HEK293 (cell line): ENCODE measurements at regions not wholly inside any gene's neighbourhood (a gene's known extent, or its start where the extent isn't known, plus 50 kb on each side); places are given as distances from the start of the nearest gene placed in this dataset.
"Not testable (repeated sequence)": the region's sequence is repeated elsewhere in the genome, so short reads cannot be mapped to it uniquely, and the experiment has no call there.

Experiments
- CTCF ChIA-PET: fragments of 350-600 bp; formaldehyde crosslinking; extraction: SDS; loops from one replicate; lab custom pipeline; 2021; ENCODE audit warnings: antibody characterized with exemption; lab: Yijun Ruan, JAX
- POLR2A ChIA-PET: fragments of 300-600 bp; formaldehyde crosslinking; extraction: SDS; loops from one replicate; lab custom pipeline; 2020; ENCODE audit warnings: antibody characterized with exemption, inconsistent platforms; lab: Yijun Ruan, JAX
- H3K27ac ChIP-seq: fragments of 200-500 bp; sonication (Bioruptor generic); 2 replicates; pipeline ENCODE4 v1.5.1; 2014; ENCODE audit warnings: low read depth, low read length, control low read depth, inconsistent platforms; ENCODE audit errors: extremely low read depth
- H3K36me3 ChIP-seq, 2 experiments: fragments of 200-500 bp in 1 of 2; sonication (Bioruptor generic) in 1 of 2; 1 replicate in 1 of 2; 2 replicates in 1 of 2; pipeline ENCODE4 v1.5.1; 2014 to 2017; ENCODE audit warnings: inconsistent platforms in 2 of 2, low read length in 2 of 2; ENCODE audit not compliant: control insufficient read depth in 2 of 2, insufficient read depth in 1 of 2
- H3K4me1 ChIP-seq: fragments of 200-500 bp; sonication (Bioruptor generic); 2 replicates; pipeline ENCODE4 v1.5.1; 2014; ENCODE audit warnings: mild to moderate bottlenecking, low read length, inconsistent platforms; ENCODE audit not compliant: control insufficient read depth, insufficient read depth
- H3K4me3 ChIP-seq: 2 replicates; pipeline ENCODE4 v1.5.1; 2011; ENCODE audit warnings: low read depth, mild to moderate bottlenecking, control low read depth, low read length, moderate library complexity
- H3K9me3 ChIP-seq: fragments of 200-500 bp; sonication (Bioruptor generic); 2 replicates; pipeline ENCODE4 v1.5.1; 2014; ENCODE audit warnings: low read depth, low read length, inconsistent platforms; ENCODE audit not compliant: control insufficient read depth, insufficient read depth
- FEZF1 ChIP-seq: fragments of 450-650 bp; formaldehyde crosslinking; IDR thresholded peaks from 2 replicates; pipeline ENCODE4 v1.5.1; 2016; ENCODE audit warnings: missing biosample characterization, missing genetic modification characterization
- GLIS1 ChIP-seq: fragments of 450-650 bp; formaldehyde crosslinking; IDR thresholded peaks from 2 replicates; pipeline ENCODE4 v1.5.1; 2016; ENCODE audit warnings: missing biosample characterization, missing genetic modification characterization
- MYNN ChIP-seq: fragments of 450-650 bp; formaldehyde crosslinking; IDR thresholded peaks from 2 replicates; pipeline ENCODE4 v1.5.1; 2016; ENCODE audit warnings: missing biosample characterization, missing genetic modification characterization, borderline replicate concordance
- SCRT2 ChIP-seq: fragments of 450-650 bp; formaldehyde crosslinking; IDR thresholded peaks from 2 replicates; pipeline ENCODE4 v1.5.1; 2016; ENCODE audit warnings: missing biosample characterization, missing genetic modification characterization
- SP3 ChIP-seq: fragments of 450-650 bp; formaldehyde crosslinking; IDR thresholded peaks from 2 replicates; pipeline ENCODE4 v1.5.1; 2016; ENCODE audit warnings: missing biosample characterization, missing genetic modification characterization
- ZBTB10 ChIP-seq: fragments of 450-650 bp; formaldehyde crosslinking; IDR thresholded peaks from 2 replicates; pipeline ENCODE4 v1.5.1; 2016; ENCODE audit warnings: missing biosample characterization, missing genetic modification characterization
- ZBTB48 ChIP-seq: fragments of 450-650 bp; formaldehyde crosslinking; IDR thresholded peaks from 2 replicates; pipeline ENCODE4 v1.5.1; 2016; ENCODE audit warnings: missing biosample characterization, missing genetic modification characterization
- ZBTB8A ChIP-seq: fragments of 450-650 bp; formaldehyde crosslinking; IDR thresholded peaks from 2 replicates; pipeline ENCODE4 v1.5.1; 2016; ENCODE audit warnings: missing biosample characterization, missing genetic modification characterization
- ZFP3 ChIP-seq: fragments of 450-650 bp; formaldehyde crosslinking; IDR thresholded peaks from 2 replicates; pipeline ENCODE4 v1.5.1; 2016; ENCODE audit warnings: low read depth, missing biosample characterization, missing genetic modification characterization
- ZNF16 ChIP-seq: fragments of 450-650 bp; formaldehyde crosslinking; IDR thresholded peaks from 2 replicates; pipeline ENCODE4 v1.5.1; 2016; ENCODE audit warnings: low read depth, missing biosample characterization, missing genetic modification characterization
- ZNF18 ChIP-seq: fragments of 450-650 bp; formaldehyde crosslinking; IDR thresholded peaks from 2 replicates; pipeline ENCODE4 v1.5.1; 2016; ENCODE audit warnings: missing biosample characterization, missing genetic modification characterization
- ZNF239 ChIP-seq: fragments of 450-650 bp; formaldehyde crosslinking; IDR thresholded peaks from 2 replicates; pipeline ENCODE4 v1.5.1; 2016; ENCODE audit warnings: missing biosample characterization, missing genetic modification characterization
- ZNF24 ChIP-seq: fragments of 450-650 bp; formaldehyde crosslinking; IDR thresholded peaks from 2 replicates; pipeline ENCODE4 v1.5.1; 2016; ENCODE audit warnings: missing biosample characterization, missing genetic modification characterization
- ZNF248 ChIP-seq: fragments of 450-650 bp; formaldehyde crosslinking; IDR thresholded peaks from 2 replicates; pipeline ENCODE4 v1.5.1; 2017; ENCODE audit warnings: missing biosample characterization, missing genetic modification characterization
- ZNF280C ChIP-seq: fragments of 450-650 bp; formaldehyde crosslinking; IDR thresholded peaks from 2 replicates; pipeline ENCODE4 v1.5.1; 2016; ENCODE audit warnings: missing biosample characterization, missing genetic modification characterization
- ZNF341 ChIP-seq: fragments of 450-650 bp; formaldehyde crosslinking; IDR thresholded peaks from 2 replicates; pipeline ENCODE4; 2016; ENCODE audit warnings: low read depth, missing biosample characterization, missing genetic modification characterization
- ZNF473 ChIP-seq: fragments of 450-650 bp; formaldehyde crosslinking; IDR thresholded peaks from 2 replicates; pipeline ENCODE4 v1.5.1; 2017; ENCODE audit warnings: missing biosample characterization, missing genetic modification characterization
- ZNF561 ChIP-seq: fragments of 450-650 bp; IDR thresholded peaks from 2 replicates; pipeline ENCODE4 v1.5.1; 2018; ENCODE audit warnings: missing biosample characterization, missing genetic modification characterization, borderline replicate concordance
- ZNF707 ChIP-seq: fragments of 450-650 bp; formaldehyde crosslinking; IDR thresholded peaks from 2 replicates; pipeline ENCODE4 v1.5.1; 2016; ENCODE audit warnings: missing biosample characterization, missing genetic modification characterization
- ZNF837 ChIP-seq: fragments of 450-650 bp; formaldehyde crosslinking; IDR thresholded peaks from 2 replicates; pipeline ENCODE4 v1.5.1; 2016; ENCODE audit warnings: missing biosample characterization, missing genetic modification characterization
- ZNF843 ChIP-seq: fragments of 450-650 bp; formaldehyde crosslinking; IDR thresholded peaks from 2 replicates; pipeline ENCODE4 v1.5.1; 2016; ENCODE audit warnings: missing biosample characterization, missing genetic modification characterization

GRCh38 chr15:44861439-44861910 is 95.0 kb upstream of the TERB2 start (continued):
- no peak for TF ChIP-seq ZNF280C (tag by site-specific recombination)

- H3K4me1 ChIP-seq = no peaks in the 10 kb centered on the region
- no peak overlapping the region for H3K4me3 ChIP-seq
- POLR2A ChIA-PET = no interaction called here
- H3K27ac ChIP-seq = no peak overlapping the region
- CTCF ChIA-PET = interaction anchor here (0.6 to 2.1 kb wide), 2 partner anchors 8 to 9 kb away, joined by 5 to 6 read pairs; no protein-coding TSS in a partner anchor
- no peaks in the 10 kb centered on the region for H3K9me3 ChIP-seq
- TF ChIP-seq ZBTB8A (tag by site-specific recombination) = no peak
- no peak for TF ChIP-seq SCRT2 (tag by site-specific recombination)
- TF ChIP-seq ZBTB48 (tag by site-specific recombination) = no peak
- TF ChIP-seq ZNF239 = no peak
- TF ChIP-seq ZNF837 (tag by site-specific recombination) = no peak
- no peak for TF ChIP-seq ZNF16
- no peak for TF ChIP-seq ZNF341 (tag by site-specific recombination)
- TF ChIP-seq SP3 = no peak
- no peak for TF ChIP-seq ZNF473 (tag by site-specific recombination)
- no peak for TF ChIP-seq GLIS1 (tag by site-specific recombination)
- no peak for TF ChIP-seq ZNF248
- no peak for TF ChIP-seq ZNF707 (tag by site-specific recombination)
- TF ChIP-seq ZNF24 (tag by site-specific recombination) = no peak
- no peak for TF ChIP-seq ZBTB10 (tag by site-specific recombination)
- TF ChIP-seq ZFP3 (tag by site-specific recombination) = no peak
- no peak for TF ChIP-seq FEZF1 (tag by site-specific recombination)
- no peak for TF ChIP-seq ZNF18 (tag by site-specific recombination)
- no peak for TF ChIP-seq MYNN
- TF ChIP-seq ZNF561 (tag by site-specific recombination) = no peak
- no peak for TF ChIP-seq ZNF843 (tag by site-specific recombination)
- no peaks in the 10 kb centered on the region for H3K36me3 ChIP-seq
Measured at GRCh38 chr15:44861917-44862316, 94.6 kb upstream of the TERB2 start.

GRCh38 chr15:44862866-44863265 is 93.6 kb upstream of the TERB2 start:
- H3K4me1 ChIP-seq, H3K9me3 ChIP-seq, H3K36me3 ChIP-seq, H3K4me3 ChIP-seq, POLR2A ChIA-PET, H3K27ac ChIP-seq: not testable (repeated sequence)
- CTCF ChIA-PET = interaction anchor here (2.1 kb wide), 1 partner anchor 10 kb away, joined by 6 read pairs; no protein-coding TSS in a partner anchor

GRCh38 chr15:44868100-44868499 is 88.4 kb upstream of the TERB2 start:
- H3K4me3 ChIP-seq, H3K36me3 ChIP-seq, H3K9me3 ChIP-seq, H3K4me1 ChIP-seq, H3K27ac ChIP-seq, POLR2A ChIA-PET: not testable (repeated sequence)
- CTCF ChIA-PET = interaction anchor here (0.6 kb wide), 1 partner anchor 21 kb away, joined by 3 read pairs; no protein-coding TSS in a partner anchor

- H3K36me3 ChIP-seq, H3K27ac ChIP-seq, H3K9me3 ChIP-seq, H3K4me3 ChIP-seq, POLR2A ChIA-PET, H3K4me1 ChIP-seq: not testable (repeated sequence)
- CTCF ChIA-PET = interaction anchor here (0.6 kb wide), 1 partner anchor 8 kb away, joined by 5 read pairs; no protein-coding TSS in a partner anchor
Measured at GRCh38 chr15:44870125-44870524, 86.4 kb upstream of the TERB2 start.
